Prostate gland (tissue), 2 donors: ENCODE measurements at regions not wholly inside any gene's neighbourhood (a gene's known extent, or its start where the extent isn't known, plus 50 kb on each side); places are given as distances from the start of the nearest gene placed in this dataset.

ENCODE experiments used
- DNase-seq: peaks from one replicate; pipeline ENCODE4 v3.0.0-alpha.2; 2019; ENCODE audit warnings: low spot score
- H3K27ac ChIP-seq, 2 donors: fragments of 200-600 bp; sonication (generic); 2 replicates each; pipeline ENCODE4 v1.5.1; 2017 to 2019
- H3K27me3 ChIP-seq: fragments of 200-600 bp; sonication (generic); replicated peaks from 2 replicates; pipeline ENCODE4 v1.5.1; 2019; ENCODE audit not compliant: insufficient read depth
- H3K36me3 ChIP-seq, 2 donors: fragments of 200-600 bp; sonication (generic); 1 replicate in 1 of 2; 2 replicates in 1 of 2; pipeline versions ENCODE4 v1.5.1 to v1.8.1; 2017 to 2019
- H3K4me1 ChIP-seq: fragments of 200-600 bp; sonication (generic); replicated peaks from 2 replicates; pipeline ENCODE4 v1.5.1; 2019
- H3K4me3 ChIP-seq, 2 donors: fragments of 200-600 bp; sonication (generic); 2 replicates each; pipeline ENCODE4 v1.5.1; 2017 to 2019
- H3K9me3 ChIP-seq: fragments of 200-600 bp; sonication (generic); 2 replicates; pipeline ENCODE4 v1.5.1; 2017
- POLR2A ChIP-seq: fragments of 450-650 bp; IDR thresholded peaks from one replicate; pipeline ENCODE4 v1.6.1; 2016; ENCODE audit warnings: antibody characterized with exemption, mild to moderate bottlenecking
- POLR2AphosphoS5 ChIP-seq: sonication (generic); formaldehyde crosslinking; IDR thresholded peaks from one replicate; pipeline ENCODE4 v1.6.1; 2017; ENCODE audit warnings: antibody characterized with exemption
- WGBS: methylation state at CpG from one replicate; pipeline ENCODE4 v1.1.5; 2018; 5-methylcytosine and 5-hydroxymethylcytosine counted together
- intact Hi-C: fragments of 100-400 bp; cut with DNase I; formaldehyde crosslinking; loops from one replicate; pipeline ENCODE4 v1.14.2; 2022
- TF ChIP-seq, protein P1 (sequence below), 4 experiments: fragments of 200-600 bp in 2 of 4; fragments of 450-650 bp in 2 of 4; sonication (generic) in 2 of 4; IDR thresholded peaks; 1 replicate in 3 of 4; 2 replicates in 1 of 4; pipeline ENCODE4 v1.5.1; 2016 to 2019; ENCODE audit warnings: antibody characterized with exemption in 4 of 4, mild to moderate bottlenecking in 2 of 4, moderate library complexity in 2 of 4

- Histone ChIP-seq H3K36me3 (no peaks in the 10 kb centered on the region), H3K9me3 (no peaks in the 10 kb centered on the region), H3K27ac (no peak overlapping the region), H3K4me3 (no peak overlapping the region), H3K4me1 (no peaks in the 10 kb centered on the region), H3K27me3 (no peaks in the 10 kb centered on the region)
- intact Hi-C loops: no loop called here
- WGBS: 93% methylated on average over 14 of the region's 14 CpGs
- TF ChIP-seq POLR2A (no peak), POLR2AphosphoS5 (no peak)
- TF ChIP-seq, protein P1, sequence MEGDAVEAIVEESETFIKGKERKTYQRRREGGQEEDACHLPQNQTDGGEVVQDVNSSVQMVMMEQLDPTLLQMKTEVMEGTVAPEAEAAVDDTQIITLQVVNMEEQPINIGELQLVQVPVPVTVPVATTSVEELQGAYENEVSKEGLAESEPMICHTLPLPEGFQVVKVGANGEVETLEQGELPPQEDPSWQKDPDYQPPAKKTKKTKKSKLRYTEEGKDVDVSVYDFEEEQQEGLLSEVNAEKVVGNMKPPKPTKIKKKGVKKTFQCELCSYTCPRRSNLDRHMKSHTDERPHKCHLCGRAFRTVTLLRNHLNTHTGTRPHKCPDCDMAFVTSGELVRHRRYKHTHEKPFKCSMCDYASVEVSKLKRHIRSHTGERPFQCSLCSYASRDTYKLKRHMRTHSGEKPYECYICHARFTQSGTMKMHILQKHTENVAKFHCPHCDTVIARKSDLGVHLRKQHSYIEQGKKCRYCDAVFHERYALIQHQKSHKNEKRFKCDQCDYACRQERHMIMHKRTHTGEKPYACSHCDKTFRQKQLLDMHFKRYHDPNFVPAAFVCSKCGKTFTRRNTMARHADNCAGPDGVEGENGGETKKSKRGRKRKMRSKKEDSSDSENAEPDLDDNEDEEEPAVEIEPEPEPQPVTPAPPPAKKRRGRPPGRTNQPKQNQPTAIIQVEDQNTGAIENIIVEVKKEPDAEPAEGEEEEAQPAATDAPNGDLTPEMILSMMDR (IDR thresholded peaks at IDR 0.05): no peak
- DNase-seq: no peak
Measured at GRCh38 chr18:79621501-79621900, 58.1 kb upstream of the CTDP1 start.

- intact Hi-C loops: no loop called here
- Histone ChIP-seq H3K9me3 (no peaks in the 10 kb centered on the region), H3K4me3 (no peak overlapping the region), H3K27me3 (no peaks in the 10 kb centered on the region), H3K27ac (no peak overlapping the region), H3K4me1 (no peaks in the 10 kb centered on the region), H3K36me3 (no peaks in the 10 kb centered on the region)
- TF ChIP-seq POLR2A: no peak
- TF ChIP-seq POLR2AphosphoS5: no peak
- TF ChIP-seq, protein P1 (IDR thresholded peaks at IDR 0.05): no peak
- no peak for DNase-seq
- WGBS: 93% methylated on average over 4 of the region's 4 CpGs
Measured at GRCh38 chr18:79622004-79622403, 57.6 kb upstream of the CTDP1 start.

GRCh38 chr18:79624356-79625170 lies 55.0 kb upstream of the CTDP1 start:
- no peak for DNase-seq
- Histone ChIP-seq H3K27me3 (no peaks in the 10 kb centered on the region), H3K4me3 (no peak overlapping the region), H3K9me3 (no peaks in the 10 kb centered on the region), H3K27ac (no peak overlapping the region), H3K4me1 (no peaks in the 10 kb centered on the region), H3K36me3 (no peaks in the 10 kb centered on the region)
- WGBS: 71% methylated on average over 8 of the region's 8 CpGs
- intact Hi-C loops: no loop called here
- no peak for TF ChIP-seq POLR2AphosphoS5
- no peak for TF ChIP-seq POLR2A
- TF ChIP-seq, protein P1 (IDR thresholded peaks at IDR 0.05): no peak

GRCh38 chr18:79625195-79625923 lies 54.2 kb upstream of the CTDP1 start:
- no peak overlapping the region for H3K4me3 ChIP-seq
- TF ChIP-seq, protein P1 (IDR thresholded peaks at IDR 0.05): no peak
- no peak for TF ChIP-seq POLR2AphosphoS5
- no peak for TF ChIP-seq POLR2A
- no peaks in the 10 kb centered on the region for H3K27me3 ChIP-seq
- no peaks in the 10 kb centered on the region for H3K9me3 ChIP-seq
- no peaks in the 10 kb centered on the region for H3K36me3 ChIP-seq
- DNase-seq: no peak
- intact Hi-C loops: no loop called here
- 50% methylated on average over 17 of the region's 17 CpGs for WGBS
- no peaks in the 10 kb centered on the region for H3K4me1 ChIP-seq
- no peak overlapping the region for H3K27ac ChIP-seq
